ENCODE measurements at regions not wholly inside any gene's neighbourhood (a gene's known extent, or its start where the extent isn't known, plus 50 kb on each side); places are given as distances from the start of the nearest gene placed in this dataset.

- TF ChIP-seq, protein P1, sequence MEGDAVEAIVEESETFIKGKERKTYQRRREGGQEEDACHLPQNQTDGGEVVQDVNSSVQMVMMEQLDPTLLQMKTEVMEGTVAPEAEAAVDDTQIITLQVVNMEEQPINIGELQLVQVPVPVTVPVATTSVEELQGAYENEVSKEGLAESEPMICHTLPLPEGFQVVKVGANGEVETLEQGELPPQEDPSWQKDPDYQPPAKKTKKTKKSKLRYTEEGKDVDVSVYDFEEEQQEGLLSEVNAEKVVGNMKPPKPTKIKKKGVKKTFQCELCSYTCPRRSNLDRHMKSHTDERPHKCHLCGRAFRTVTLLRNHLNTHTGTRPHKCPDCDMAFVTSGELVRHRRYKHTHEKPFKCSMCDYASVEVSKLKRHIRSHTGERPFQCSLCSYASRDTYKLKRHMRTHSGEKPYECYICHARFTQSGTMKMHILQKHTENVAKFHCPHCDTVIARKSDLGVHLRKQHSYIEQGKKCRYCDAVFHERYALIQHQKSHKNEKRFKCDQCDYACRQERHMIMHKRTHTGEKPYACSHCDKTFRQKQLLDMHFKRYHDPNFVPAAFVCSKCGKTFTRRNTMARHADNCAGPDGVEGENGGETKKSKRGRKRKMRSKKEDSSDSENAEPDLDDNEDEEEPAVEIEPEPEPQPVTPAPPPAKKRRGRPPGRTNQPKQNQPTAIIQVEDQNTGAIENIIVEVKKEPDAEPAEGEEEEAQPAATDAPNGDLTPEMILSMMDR (IDR thresholded peaks at IDR 0.05) = no peak
- no peak for TF ChIP-seq POLR2A (IDR thresholded peaks at IDR 0.05)
Measured at GRCh38 chr10:44749151-44749550, 162.0 kb upstream of the TMEM72 start.

Data from esophagus squamous epithelium (tissue), 4 donors.